ENCODE measurements at regions not wholly inside any gene's neighbourhood (a gene's known extent, or its start where the extent isn't known, plus 50 kb on each side); places are given as distances from the start of the nearest gene placed in this dataset.

GRCh38 chr10:61317706-61318105 is 135.5 kb downstream of the TMEM26 start:
- DNase-seq = no peak

DNA sequence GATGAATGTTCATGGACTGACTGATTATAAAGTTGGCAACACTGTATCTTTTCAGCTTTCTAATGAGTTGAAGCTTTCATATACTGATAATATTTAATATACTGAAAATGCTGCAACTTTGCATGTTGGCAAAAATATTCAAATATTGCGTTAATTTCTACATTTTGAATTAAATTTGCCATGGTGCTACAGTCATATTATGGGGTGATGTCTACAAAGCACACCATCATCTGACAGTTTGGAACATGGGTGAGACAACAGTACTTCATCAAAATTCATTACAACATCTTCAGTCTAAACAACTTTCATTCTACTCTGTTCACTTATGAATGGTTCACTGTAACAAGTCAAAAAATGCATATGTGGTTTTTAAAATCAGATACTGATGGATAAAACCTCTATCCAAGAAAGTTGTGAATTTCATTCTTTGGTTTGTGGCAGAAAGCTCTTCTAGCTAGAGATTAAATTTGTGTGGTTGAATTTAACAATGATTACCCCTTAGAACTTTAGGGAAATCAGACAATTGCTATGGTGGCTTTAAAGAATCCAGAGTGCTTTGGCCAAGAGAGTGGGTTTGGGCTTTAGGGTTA is 136.4 kb downstream of the TMEM26 start:
- DNase-seq = no peak

DNA sequence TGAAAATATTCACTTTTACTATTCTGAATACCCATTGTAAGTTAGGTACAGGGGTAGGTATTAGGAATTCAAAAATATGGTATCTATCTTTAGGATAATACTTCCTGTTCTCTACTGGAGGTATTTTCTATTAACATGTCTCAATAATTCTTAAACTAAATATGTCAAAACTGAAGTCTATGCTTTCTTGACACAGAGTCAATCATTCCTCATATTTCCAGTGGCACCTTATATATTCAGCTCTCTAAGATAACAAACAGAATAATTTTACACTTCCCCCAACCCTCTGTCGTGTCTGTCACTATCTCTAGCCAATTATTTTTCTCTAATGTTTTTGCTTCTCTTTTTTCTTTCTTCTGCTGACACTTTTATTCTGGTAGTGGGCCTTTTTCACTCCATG is 138.9 kb downstream of the TMEM26 start:
- no peak for DNase-seq

- DNase-seq = no peak
Observed at GRCh38 chr10:61313460-61313859, 139.7 kb downstream of the TMEM26 start.

- no peak for DNase-seq
Observed at GRCh38 chr10:61304746-61305145, 148.4 kb downstream of the TMEM26 start.

DNA sequence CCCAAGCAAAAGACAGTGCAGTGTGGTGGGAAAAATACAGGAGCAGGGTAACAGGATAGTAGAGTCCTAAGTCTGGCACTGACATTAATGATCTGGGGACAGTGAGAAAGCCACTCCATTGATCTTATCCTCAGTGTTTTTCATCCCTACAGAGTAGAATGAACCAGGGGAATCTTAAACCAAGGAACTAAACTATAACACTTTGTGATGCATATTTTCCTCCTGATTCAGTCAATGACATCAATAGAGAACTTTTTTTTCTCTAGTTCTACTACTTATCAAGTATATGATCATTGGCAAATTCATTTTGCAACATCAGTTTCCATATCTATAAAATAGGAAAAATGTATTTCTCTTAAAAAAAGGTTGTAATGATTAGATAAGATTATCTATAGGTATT is 151.1 kb downstream of the TMEM26 start:
- no peak for DNase-seq

GRCh38 chr10:61301575-61301974 is 151.6 kb downstream of the TMEM26 start:
- DNase-seq = no peak

- no peak for DNase-seq
Observed at GRCh38 chr10:61299841-61300240, 153.3 kb downstream of the TMEM26 start.

- DNase-seq = no peak
Observed at GRCh38 chr10:61299156-61299555, 154.0 kb downstream of the TMEM26 start.

DNA sequence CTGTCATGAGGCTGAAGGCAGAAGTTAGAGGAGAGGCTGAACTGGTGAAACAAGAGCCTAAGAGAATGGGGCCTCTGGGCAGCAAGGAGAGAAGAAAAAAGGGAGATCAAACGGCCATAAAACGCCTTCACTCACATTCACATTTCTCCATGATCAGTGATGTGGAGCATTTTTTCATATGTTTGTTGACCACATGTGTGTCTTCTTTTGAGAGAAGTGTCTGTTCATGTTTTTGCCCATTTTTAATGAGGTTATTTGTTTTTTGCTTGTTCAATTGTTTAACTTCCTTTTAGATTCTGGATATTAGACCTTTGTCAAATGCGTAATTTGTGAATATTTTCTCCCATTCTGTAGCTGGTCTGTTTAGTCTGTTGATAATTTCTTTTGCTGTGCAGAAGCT is 155.0 kb downstream of the TMEM26 start:
- no peak for DNase-seq

- no peak for DNase-seq
Observed at GRCh38 chr10:61296161-61296560, 157.0 kb downstream of the TMEM26 start.

DNA sequence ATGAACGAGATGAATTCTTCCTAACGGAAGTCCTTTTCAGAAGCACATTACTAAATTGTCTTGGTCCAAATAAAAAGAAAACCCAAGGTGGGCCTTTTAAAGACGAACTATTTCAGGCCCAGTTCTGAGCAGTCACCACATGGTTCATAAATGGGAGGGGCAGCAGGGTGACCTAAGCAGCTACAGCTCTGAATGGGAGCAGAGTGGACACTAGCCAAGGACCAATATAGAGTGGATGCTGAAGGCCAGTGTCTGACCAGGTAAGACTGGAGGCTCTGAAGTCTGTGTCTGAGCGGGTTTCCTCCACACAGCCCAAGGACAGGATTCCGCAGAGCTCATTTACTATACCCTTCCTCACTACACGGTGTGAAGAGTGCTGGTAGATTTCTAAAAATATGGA is 159.1 kb downstream of the TMEM26 start:
- no peak for DNase-seq

GRCh38 chr10:61289813-61290212 is 163.4 kb downstream of the TMEM26 start:
- no peak for DNase-seq

DNA sequence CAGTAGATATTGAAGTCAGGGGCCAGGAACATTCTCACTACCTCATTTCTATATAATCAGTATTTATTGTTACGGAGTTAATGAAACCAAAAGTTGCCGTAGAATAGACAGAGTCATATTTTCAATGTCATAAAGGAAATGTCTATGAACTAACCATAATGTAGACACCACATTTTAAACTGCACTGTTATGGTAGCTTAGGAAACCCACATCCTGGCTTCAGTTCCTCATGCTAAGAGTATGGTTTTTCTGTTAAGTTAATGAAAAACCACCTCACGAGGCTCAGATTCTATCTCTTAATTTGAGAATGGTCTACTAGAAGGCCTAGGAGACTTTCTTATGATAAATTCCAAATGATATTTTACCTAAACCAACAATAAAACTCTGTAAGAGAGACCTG is 166.5 kb downstream of the TMEM26 start:
- DNase-seq = no peak

- DNase-seq = no peak
Observed at GRCh38 chr10:61285749-61286148, 167.4 kb downstream of the TMEM26 start.

DNA sequence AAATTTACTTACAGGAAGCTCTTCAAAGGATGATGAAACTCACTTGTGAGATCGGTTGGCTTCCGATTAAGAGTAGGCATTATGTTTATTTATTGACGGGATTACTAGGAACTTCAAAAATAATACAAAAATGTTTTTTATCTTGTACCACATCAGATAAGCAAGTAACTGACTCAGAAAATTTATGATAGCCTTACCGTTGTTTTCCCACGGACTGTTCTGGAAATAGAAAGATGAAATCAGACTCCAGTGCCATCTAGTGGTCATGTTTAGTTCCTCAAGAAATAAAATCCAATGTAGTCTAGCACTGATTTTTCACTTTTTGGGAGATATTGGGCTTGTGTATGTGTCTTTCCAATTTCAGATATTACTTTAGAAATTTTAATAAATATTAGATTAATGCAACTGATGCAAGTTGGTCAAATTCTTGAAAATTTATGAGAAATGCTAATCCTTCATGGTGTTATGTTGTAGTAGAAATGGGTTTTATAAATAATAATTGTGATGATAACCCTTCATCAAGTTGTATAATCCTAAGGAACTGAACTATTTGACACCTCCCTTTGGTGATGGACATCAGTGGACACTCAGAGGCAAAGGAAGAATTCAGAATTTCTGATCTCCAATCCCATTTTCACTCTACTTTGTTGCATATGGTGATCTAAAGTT is 168.8 kb downstream of the TMEM26 start:
- DNase-seq = no peak

DNA sequence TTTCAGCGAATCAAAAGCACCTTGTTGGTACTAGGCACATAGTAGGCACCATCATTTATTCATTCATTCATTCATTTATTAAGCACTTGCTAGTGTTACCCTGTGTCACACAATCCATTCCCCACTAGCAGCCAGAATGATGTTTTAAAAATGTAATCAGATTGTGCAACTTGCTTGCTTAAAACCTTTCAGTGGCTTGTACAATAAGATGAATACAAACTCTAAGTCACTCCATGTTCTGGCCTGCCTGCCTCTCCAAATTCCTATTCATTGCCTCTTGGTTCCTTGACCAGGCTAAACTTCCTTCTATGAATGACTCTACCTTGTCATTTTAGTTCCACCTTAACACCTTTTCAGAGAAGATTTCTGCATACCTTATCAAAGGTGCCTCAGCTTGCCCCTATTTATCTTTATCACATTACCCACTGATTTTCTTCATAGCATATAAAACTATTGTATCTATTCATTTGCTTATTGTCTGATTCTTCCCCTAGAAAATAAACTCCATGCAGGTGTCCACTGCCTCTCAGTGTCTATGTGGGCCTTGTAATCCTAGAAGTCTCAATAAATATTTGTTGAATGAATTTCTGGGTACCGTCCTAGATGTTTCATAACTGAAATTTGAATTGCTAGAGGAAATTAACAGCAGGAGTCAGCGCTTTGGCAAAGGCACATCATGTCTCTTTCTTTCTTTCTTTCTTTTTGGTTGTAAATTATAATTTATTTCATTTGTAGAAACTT is 169.5 kb downstream of the TMEM26 start:
- no peak for DNase-seq

DNA sequence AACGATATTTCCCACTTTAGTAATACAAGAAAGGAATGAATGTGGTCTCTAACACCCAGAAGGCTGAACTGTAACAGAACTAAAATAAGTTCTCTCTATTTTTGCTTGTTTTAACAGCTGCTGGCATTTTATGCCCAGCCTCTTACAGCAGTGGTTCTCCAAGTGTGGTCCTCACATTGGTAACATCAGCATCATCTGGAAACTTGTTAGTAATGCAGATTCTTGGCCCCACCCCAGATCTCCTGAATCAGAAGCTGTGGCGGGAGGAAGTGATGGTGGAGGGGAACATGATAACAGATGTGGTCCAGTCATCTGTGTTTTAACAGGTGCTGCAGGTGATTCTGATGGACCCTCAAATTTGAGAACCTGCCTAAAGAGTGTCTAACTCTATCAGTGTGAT is 170.1 kb downstream of the TMEM26 start:
- no peak for DNase-seq

GRCh38 chr10:61280303-61280702 is 172.9 kb downstream of the TMEM26 start:
- DNase-seq = no peak

GRCh38 chr10:61279400-61279799 is 173.8 kb downstream of the TMEM26 start:
- DNase-seq = no peak

DNA sequence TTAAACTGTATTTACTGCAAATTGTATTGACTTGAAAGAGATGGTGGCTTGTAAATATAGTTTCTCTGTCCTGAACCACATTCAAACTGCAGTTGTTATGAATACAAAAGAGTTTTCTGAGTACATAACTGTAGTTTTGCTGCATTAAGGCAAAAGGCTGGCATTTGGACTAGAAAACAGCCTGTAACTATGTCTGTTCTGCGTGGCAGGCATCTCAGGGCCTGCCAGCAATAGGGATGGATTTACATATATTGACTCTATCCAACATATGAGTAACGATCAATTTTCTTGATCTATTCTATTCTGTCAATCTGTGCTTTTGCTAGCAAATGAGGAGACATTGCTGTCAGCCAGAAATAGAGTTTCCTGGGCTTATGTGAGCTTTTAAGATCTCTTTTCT is 174.6 kb downstream of the TMEM26 start:
- no peak for DNase-seq

DNA sequence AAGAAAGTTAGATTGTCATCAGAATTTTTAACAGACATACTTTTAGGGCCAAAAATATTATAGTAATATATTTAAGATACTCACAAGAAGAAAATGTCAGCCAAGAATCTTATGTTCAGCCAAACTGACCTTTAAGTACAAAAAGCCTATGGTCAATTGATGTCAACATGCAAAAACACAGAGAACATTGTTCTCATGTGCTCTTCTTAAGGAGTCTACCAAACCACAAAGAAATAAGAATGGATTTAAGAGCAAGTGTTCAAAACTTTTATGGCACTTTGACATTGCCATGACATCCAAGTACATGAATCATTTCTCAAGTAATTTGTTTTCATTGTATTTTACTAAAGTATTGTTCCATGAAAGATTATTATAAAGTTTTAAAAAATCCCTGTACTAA is 180.4 kb downstream of the TMEM26 start:
- DNase-seq = no peak

- no peak for DNase-seq
Observed at GRCh38 chr10:61271127-61271780, 181.9 kb downstream of the TMEM26 start.

DNA sequence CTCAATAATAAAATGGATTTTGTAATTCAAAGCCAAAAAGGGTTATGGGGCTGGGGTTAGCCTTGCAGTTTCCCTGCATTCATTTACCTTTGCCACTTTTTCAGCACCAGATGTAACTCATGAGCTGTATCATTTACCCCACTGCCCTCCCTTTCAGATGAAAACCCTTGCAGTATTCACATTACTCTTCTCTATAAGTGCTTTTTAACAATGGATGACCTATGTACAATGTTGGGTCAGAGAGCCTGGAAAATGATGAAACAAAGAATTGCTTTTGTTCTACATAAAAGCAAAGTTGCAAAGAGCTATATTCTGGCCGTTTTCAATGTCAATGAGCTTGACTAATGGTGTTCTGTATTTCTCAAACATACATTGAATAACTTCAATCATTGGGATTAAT is 189.7 kb downstream of the TMEM26 start:
- no peak for DNase-seq

Data from NCI-H187 (cell line).